ENCODE measurements at regions not wholly inside any gene's neighbourhood (a gene's known extent, or its start where the extent isn't known, plus 50 kb on each side); places are given as distances from the start of the nearest gene placed in this dataset.

GRCh38 chr19:29449371-29449770 is 76.4 kb upstream of the VSTM2B start:
- no peak for TF ChIP-seq CTCF (IDR thresholded peaks at IDR 0.05; ENCODE audit: insufficient read depth, low read depth, low read length, missing control alignments)
- no peak for DNase-seq (ENCODE audit: low read depth)
- no peak overlapping the region for H3K4me3 ChIP-seq (ENCODE audit: low read length)

GRCh38 chr19:29450306-29450705 is 75.5 kb upstream of the VSTM2B start:
- no peak for DNase-seq (ENCODE audit: low read depth)

GRCh38 chr19:29450812-29451211 is 75.0 kb upstream of the VSTM2B start:
- TF ChIP-seq CTCF (IDR thresholded peaks at IDR 0.05; ENCODE audit: insufficient read depth, low read depth, low read length, missing control alignments): no peak
- DNase-seq (ENCODE audit: low read depth): no peak
- H3K4me3 ChIP-seq (ENCODE audit: low read length): no peak overlapping the region

More at GRCh38 chr19:29450306-29450705, 75.5 kb upstream of the VSTM2B start:
- TF ChIP-seq CTCF (IDR thresholded peaks at IDR 0.05; ENCODE audit: insufficient read depth, low read depth, low read length, missing control alignments): no peak
- H3K4me3 ChIP-seq (ENCODE audit: low read length): no peak overlapping the region

- no peak overlapping the region for H3K4me3 ChIP-seq (ENCODE audit: low read length)
- no peak for TF ChIP-seq CTCF (IDR thresholded peaks at IDR 0.05; ENCODE audit: insufficient read depth, low read depth, low read length, missing control alignments)
- DNase-seq (ENCODE audit: low read depth): no peak
Measured at GRCh38 chr19:29454109-29454508, 71.7 kb upstream of the VSTM2B start.

GRCh38 chr19:29457413-29457812 is 68.4 kb upstream of the VSTM2B start:
- no peak overlapping the region for H3K4me3 ChIP-seq (ENCODE audit: low read length)
- DNase-seq (ENCODE audit: low read depth): no peak
- TF ChIP-seq CTCF (IDR thresholded peaks at IDR 0.05; ENCODE audit: insufficient read depth, low read depth, low read length, missing control alignments): no peak

- peak; percentile 3 for DNase-seq (ENCODE audit: low read depth)
- no peak for TF ChIP-seq CTCF (IDR thresholded peaks at IDR 0.05; ENCODE audit: insufficient read depth, low read depth, low read length, missing control alignments)
- no peak overlapping the region for H3K4me3 ChIP-seq (ENCODE audit: low read length)
Measured at GRCh38 chr19:29467824-29468401, 57.9 kb upstream of the VSTM2B start.

- no peak overlapping the region for H3K4me3 ChIP-seq (ENCODE audit: low read length)
- TF ChIP-seq CTCF (IDR thresholded peaks at IDR 0.05; ENCODE audit: insufficient read depth, low read depth, low read length, missing control alignments): no peak
- no peak for DNase-seq (ENCODE audit: low read depth)
Measured at GRCh38 chr19:29475469-29475868, 50.3 kb upstream of the VSTM2B start.

Data from epithelial cell of esophagus (primary cell).